ENCODE measurements at regions not wholly inside any gene's neighbourhood (a gene's known extent, or its start where the extent isn't known, plus 50 kb on each side); places are given as distances from the start of the nearest gene placed in this dataset.

DNA sequence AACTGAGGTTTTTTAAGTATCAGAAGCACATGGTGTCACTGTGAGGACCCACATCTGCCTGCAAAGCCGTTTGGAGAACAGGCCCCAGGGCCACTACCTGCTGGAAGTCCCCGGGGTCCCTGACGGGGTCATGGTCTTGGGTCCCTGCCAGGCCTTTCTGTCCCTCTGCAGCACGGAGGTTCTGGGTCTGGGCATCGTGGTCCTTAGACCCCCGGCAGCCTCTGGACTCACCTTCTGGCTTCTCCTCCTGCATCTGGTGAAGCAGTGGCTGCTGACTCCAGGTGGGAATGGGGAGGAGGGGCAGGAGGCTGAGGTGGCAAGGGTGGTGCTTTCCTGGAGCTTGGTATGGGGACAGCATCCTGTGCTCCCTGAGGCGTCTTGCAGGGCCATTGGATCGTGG lies 198.6 kb downstream of the TEX29 start:
- DNase-seq = no peak

DNA sequence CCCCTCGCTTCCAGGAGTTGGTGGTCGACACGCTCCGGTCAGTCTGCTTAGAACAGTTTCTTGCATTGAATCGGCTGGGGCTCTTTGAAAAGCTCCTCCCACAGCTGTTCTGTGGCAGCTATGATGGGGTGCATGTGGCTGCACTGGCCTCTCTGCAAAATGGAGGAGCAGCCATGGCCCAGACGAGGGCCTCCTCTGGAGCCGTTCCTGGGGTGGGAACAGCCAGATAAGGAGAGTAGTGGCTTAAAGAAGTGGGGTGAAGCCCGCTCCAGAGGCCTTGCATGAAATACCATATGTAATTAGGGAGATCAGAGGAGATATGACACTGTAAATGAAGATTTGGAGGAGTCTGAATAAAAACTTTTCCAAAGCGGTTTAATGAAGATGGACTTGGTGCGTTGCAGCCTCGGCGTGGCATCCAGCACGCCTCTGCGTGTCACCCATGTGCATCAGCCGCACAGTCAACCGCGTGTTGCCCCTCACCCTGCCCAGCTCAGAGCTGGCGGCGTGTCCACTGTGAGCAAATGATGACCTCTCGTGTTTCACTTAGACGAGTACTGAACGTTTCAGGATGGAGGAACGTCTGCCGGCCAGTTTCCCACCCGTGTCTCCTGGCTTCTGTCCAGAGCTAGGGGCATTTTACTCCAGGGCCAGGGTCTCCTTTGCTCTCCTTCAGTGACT lies 199.2 kb downstream of the TEX29 start:
- no peak for DNase-seq

DNA sequence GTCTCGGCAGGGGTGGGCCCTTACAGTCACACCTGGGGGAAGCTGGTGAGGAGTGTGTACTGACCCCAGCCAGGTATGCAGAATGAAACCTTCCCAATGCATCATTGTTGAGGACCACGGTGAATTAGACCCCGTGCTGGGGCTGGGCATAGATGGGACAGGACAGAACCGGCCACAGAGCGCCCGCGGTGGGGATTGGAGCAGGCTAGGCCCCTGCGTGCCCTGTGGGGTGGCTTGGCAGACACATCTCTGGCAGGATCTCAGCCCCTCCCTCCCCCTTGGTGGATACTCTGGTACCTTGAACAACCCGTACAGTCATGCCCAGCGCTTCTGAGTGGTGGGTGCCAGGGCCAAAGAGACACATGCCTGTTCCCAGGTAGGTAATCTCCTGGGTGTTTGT lies 200.6 kb downstream of the TEX29 start:
- no peak for DNase-seq

DNA sequence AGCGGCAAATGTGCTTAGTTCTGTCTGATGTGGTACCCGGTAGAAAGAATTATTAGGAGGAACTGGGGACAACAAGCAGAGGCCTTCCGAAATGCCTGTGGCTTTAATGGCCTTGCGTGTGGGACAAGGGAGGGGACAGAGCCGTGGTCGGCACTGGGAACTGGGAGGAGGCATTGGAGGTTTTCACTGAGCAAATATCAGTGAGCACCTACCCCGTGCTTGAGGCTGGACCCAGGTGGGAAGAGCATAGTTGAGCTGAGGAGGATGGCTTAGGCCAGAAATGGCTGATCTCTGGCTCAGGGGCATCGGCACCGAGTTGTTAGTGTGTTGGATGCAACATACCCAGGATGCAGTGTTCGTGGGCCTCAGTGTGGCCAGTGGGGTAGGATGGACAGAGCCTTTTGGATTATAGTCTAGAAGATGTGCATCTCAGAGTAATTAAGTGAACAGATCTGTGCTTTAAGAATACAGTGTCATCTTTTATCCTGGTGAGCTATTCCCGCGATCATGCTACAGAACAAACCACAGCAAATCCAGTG lies 201.3 kb downstream of the TEX29 start:
- DNase-seq = no peak

DNA sequence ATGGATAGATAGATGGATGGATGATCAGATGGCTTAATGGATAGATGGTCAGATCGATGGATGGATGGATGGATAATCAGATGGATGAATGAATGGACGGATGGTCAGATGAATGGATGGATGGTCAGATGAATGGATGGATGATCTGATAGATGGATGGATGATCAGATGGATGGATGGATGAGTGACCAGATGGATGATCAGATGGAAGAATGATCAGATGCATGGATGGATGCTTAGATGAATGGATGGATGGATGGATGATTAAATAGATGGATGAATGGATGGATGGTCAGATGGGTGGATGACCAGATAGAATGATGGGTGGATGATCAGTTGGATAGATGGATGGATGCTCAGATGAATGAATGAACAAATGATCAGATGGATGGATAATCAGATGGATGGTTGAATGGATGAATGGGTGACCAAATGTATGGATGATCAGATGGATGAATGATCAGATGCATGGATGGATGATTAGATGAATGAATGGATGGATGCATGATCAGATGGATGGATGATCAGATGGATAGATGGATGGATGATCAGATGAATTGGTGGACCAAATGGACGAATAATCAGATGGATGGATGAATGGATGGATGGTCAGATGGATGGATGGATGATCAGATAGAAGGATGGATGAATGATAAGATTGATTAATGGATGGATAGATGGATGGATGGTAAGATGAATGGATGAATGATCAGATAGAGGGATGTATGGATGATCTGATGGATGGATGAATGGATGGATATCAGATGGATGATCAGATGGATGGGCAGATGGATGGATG lies 205.1 kb downstream of the TEX29 start:
- no peak for DNase-seq

DNA sequence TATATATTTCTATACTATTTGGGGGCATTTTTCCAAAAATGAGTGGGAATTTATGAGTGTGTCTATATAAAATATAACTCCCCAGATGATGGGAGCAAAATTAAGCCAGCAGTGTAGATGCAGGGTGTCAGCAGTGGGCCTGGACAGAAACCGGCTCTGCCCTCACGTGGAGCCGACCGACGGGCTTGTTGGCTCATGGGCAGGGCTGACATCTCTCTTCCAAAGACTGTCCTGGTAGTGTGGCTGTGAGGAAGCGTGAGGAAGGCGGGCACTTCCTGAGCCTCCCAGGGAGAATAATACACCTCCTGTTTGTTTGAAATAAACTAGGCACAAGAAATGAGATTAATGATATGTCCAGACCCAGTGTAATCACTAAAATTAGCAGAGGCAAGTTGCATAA lies 206.5 kb downstream of the TEX29 start:
- no peak for DNase-seq

DNA sequence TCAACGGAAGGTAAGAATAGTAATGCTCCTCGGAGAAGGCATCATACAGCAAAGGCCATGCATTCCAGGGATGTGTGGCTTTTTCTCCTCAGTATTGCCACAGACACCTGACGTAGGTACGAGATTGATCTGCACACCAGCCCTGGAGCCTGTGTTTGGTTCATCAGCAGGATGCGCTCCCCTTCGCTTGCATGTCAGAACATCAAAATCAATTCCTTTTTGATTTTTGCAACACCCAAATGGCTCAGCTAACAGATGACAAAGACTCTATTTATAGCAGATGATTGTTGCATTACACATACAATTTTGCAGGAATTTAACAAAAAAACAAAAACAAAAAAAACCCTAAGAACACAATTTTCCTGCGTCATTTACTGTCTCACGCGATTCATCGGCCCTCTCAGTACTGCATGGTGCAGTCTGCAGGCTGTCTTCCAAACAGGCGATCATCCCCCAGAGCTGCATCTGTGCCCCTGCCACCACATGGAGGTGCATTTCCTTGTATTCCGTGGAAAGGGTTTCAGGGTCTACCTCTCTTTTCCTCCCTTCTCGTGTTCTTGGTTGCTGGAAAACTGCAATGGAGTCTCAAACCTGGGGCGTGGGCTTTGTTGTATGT lies 207.3 kb downstream of the TEX29 start:
- no peak for DNase-seq

DNA sequence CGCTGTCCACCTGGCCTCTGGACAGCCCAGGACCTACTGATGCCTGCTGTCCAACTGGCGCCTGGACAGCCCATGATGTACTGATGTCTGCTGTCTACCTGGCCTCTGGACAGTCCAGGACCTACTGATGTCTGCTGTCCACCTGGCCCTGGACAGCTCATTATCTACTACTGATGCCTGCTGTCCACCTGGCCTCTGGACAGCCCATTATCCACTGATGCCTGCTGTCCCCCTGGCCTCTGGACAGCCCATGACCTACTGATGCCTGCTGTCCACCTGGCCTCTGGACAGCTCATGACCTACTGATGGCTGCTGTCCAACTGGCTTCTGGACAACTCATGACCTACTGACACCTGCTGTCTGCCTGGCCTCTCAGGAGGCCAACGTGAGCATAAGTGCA lies 208.1 kb downstream of the TEX29 start:
- DNase-seq = no peak

DNA sequence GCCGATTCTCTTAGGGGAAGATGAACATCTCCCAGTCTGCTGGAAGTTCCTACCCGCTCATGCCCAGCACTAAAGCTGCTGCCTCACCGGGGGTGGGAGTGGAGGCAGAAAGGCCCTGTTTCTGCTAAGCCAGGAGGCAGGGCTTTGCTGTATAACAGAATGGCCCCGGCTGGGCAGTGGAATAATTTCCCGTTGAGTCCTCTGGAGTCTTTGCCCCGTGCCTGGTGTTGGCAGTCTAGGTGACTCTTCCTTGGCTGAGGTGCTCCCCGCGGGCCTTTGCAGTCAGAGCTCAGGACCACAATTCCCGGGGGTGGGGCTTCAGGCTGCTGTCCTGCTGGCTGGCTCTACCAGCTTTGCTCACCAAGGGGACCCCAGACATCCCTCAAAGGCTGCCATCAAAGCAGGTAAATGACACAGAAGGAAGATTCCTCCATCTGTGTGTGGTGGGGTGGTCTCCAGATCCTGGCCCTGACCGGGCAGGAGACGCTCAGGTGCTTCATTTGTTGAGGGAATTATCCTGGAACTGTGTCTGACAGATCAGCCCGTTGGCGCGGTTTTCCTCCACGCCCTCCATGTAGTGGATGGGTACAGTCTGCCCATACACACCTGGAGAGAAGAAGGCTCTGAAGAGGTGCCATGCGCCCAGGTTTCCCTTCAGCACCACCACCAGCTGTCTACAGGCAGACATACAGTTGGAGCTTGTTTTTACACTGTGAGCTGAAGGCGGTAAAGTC lies 209.9 kb downstream of the TEX29 start:
- DNase-seq = no peak

DNA sequence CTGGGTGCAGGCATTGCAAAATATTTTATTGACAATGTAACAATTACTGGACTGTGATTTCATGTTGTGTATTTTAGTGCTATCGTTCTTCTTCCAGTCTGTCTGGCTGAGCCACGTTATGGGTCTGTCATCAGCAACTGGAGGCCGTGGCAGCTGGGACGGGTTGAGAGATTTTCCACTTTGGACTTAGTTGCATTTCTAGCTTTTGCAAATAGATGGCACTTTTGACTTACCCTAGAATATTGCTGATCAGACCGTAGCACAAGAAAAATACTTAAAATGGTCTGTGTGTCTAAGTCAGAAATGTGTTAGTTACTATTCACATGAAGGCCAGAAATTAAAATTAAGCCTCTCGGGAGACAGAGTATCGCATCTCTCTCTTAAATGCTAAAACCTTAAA lies 211.1 kb downstream of the TEX29 start:
- DNase-seq = no peak

DNA sequence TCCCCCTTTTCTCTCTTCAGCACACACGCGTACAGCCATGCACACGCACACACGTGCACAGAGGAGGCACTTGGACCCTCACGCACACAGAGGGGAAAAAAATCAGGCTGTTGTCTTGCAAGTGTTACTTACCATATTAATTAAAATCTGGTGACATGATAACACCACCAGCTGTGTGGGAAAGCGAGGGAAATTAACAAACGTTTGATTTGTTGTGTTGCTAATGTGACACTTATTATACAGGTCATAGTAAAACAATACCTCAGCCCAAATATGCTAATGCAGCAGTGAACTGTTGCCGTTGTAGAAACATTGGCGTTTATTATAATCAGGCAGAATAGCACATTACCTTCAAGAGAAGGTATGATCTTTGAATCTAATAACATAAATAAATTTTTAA lies 211.7 kb downstream of the TEX29 start:
- DNase-seq = no peak

DNA sequence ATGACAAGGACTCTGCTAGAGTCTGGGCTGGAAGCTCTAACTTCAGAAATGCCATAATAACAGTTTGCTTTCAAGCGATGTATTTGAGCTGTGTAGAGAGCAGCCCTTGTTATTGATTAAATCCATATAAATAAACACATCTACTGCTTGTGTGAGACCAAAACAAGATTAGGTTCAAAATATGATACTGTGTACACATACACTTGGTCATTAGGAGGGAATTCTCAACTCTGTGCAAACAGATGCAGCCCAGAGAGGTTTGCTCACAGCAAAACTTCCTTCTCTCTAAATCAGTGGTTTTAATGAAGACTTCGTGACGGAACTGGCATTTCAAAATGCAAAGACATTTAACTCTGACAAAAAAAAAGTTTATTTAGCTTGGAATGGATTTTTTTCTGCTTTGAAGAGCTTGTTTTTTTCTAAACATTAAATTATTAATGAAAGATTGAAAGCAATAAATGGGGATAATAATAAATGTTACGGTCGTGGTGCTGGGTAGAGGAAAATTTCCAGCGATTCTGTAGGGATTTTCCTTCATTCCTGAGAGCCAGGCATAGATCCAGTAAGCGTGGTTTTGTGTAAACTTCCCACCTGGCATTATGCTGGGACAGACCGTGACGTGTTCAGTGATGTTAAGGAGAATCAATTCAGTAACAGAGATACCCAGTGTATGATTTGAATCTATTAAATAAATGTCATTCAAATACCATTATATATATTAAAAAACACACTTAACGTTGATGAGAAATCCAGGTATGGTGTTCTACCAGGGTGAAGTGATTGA lies 213.7 kb downstream of the TEX29 start:
- no peak for DNase-seq

DNA sequence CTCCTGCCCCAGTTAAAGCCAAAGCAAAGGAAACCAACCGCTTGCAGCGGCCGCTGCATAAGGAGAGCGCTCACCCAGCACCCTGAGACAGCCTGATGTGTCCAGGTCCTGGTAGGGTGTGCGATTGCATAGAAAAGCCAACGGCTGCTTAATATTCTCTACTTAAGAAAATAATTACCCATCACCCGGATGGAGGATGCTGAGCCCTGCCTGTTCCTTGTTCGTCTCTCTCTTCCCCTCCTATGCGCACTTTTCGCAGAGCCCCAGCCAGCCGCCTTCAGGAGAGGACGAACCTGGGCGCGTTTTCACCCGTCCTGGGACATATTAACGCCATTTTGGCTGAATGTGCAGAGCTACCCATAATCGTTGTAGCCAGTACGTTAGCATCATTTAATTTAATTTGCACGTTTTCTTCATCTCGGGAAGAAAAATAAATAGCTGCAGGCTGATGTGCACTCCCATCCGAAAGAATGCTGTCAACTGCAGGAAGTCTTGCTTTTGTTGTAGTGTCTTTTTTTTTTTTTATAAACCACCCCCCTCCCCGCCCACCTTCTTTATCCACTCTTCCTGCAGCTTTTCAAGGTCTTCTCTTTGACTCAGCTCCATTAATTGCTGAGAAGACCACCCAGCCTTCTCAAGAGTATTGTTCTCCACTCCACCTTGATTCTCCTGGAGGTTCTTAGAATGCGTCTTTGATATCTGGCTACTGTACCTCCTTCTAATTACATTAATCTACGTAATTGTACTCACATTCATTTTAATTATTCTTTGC lies 214.5 kb downstream of the TEX29 start:
- DNase-seq = no peak

DNA sequence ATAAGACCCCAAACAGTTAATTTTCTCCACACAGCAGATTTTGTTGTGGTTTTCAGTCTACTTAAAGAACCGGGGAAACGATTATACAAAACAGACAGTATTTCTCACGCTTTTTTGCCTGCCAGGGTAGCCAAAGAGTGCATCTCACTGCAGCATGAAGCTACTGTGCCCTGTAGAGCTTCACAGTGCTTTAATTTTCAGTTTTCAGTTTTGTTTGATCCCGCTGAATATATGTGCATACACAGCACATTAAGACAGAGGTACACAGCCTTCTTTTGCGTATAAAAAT lies 215.0 kb downstream of the TEX29 start:
- no peak for DNase-seq

DNA sequence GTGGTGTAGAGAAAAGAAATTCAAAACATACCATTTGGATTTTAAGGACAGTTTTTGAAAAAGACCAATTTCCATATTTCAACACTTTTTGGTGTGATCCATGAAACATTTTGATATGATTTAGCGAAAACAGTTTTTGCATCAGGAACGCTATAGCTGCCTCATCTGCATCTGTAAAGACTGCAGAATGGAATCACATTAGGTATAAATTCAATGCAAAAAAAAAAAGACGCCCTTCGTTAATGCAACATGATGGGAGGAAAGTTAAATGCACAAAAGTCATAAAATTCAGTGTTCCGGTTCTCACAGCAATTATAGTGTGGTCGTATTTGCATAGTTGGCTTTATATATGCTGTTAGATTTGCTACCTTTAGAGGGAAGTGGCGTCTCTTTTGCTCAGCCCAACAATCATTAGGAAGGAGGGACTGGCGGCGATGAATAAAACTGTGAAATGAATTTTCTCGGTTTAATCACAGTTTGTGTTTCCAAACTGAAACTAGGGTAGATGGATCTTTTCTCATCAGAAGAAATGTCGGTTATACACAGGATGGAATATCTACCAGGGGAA lies 215.7 kb downstream of the TEX29 start:
- no peak for DNase-seq

DNA sequence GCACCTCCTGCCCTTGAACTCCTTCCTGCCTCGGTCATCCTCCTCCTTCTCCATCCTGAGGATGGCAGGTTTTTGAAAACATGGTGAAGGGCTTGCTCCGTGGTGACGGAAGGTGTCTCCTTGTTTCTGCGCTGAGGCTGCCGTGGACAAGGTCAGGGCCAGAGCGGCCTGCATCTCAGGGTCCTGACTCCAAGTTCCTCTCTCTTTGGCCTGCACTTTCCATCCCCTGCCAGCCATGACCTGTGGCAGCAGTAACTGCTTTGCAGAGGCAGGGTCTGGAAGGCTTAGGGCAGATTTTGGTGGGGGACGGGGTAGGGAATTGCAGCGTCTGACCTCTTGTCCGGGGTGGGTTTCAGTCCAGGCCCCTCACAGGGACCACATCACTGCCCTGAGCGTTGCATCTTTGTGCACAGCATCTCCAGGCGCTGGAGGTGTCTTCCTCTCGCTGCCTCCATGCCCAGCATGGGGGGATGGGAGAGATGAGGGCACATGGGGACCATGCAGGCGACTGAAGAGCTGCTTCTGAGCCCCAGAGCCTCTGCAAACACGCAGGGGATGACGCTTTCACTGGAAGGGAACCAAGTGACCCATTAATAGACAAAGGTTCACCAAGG lies 216.8 kb downstream of the TEX29 start:
- DNase-seq = no peak

DNA sequence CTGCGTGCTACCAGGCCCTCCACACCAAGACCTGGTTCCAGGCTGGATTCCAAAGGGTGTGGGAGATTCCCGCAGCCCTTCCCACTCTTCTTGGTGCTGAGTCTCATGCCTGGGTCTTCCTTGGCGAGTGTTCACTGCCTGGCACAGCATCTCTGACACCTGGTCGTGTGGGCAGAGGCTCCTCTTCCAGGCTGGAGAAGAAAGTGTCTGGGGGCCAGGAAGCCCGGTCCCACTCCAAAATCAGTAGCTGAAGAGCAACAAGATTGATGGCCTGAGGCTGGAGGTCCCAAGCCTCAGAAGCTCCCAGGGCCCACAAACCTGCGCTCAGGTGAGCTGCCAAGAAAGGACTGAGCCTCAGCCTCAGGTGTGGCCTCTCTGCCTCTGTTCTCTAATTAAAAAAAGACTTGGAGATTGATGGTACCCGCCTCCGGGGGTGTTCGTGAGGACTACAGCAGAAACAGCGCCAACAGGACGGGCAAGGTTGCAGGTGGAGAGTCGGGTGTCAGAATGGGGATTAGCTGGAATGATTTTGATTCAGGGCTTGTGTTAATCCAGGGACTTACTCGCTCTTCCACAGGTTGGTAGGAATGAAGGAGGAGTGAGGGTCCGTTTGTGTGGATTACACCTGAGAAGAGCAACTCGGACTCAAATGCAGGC lies 217.5 kb downstream of the TEX29 start:
- DNase-seq = no peak

DNA sequence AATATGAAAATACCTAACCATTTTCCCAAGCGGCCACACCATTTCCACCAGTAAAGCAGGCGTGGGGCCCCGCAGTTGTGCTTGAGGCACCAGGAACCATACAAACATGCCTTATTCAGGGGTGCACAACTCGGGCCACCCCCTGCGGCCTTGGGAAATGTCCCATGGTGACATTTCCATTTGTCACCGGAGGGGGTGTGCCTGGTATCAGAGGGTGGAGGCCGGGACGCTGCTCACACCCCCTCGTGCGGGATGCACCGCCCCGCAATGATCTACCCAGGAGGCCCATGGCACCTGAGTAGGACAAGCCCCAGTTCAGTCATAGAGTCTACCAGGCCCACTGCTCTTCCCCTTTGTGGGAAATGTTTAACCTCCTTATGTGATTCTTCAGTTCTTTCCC lies 218.8 kb downstream of the TEX29 start:
- DNase-seq = no peak

DNA sequence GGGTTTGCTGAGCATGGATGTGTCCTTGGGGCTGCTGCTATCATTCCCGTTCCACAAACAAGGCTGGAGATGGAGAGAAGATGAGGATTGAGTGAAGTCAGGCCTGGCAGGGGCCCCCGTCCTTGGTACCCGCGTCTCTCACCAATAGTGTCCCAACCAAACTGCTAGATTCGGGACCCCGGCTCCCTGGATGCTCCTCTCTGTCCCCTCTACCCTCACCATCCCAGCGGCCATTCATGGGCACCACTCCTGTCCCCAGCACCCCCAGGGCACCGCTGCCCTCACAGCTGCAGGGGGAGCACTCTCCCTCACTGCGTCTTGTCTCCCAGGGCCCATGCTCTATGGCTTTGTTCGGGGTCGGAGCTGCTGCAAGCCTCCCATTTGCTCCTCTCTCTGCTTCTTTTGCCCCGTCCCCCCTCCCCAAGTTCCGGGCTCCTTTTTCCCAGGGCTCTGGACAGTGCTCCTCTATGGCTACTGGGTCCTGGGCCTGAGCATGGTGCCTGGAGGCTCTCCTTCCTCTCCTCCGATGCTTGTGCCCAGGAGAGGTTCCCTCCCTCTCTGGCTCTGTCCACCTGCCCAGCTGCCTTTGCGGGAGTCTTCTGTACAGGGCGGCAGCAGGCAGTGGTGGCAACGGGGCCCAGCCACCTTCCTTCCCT lies 219.5 kb downstream of the TEX29 start:
- no peak for DNase-seq

DNA sequence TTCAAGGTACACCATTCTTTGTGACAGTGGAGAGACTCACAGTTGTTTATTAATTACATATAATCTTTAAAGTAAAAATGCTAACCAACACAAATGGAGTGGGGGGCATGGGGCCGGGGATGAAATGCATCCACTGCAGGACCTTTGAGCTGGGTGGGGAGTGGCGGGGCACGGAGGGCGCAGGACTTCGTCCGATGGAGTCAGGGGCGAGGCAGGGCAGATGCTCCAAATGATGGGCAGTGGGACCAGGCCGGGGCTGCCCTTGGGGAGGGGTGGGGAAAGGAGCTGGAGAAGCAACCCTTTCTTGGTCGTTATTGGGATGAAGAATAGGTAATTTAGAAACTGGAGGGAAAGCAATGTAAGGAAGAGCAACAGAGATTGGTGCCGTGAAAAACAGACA lies 220.0 kb downstream of the TEX29 start:
- no peak for DNase-seq
